ENCODE measurements at regions not wholly inside any gene's neighbourhood (a gene's known extent, or its start where the extent isn't known, plus 50 kb on each side); places are given as distances from the start of the nearest gene placed in this dataset.

- Histone ChIP-seq H3K27me3 (no peaks in the 10 kb centered on the region), H3K36me3 (no peaks in the 10 kb centered on the region), H3K4me1 (no peaks in the 10 kb centered on the region), H3K4me3 (no peak overlapping the region), H3K27ac (no peak overlapping the region), H3K9me3 (no peaks in the 10 kb centered on the region)
- intact Hi-C loops (cut with DNase I), result no loop called here
- no peak for ATAC-seq
- 75% methylated on average over 7 of the region's 7 CpGs for WGBS (ENCODE audit: insufficient coverage, low coverage, low lambda C conversion rate, missing lambda C conversion rate)
- DNase-seq, result no peak
- no peak for TF ChIP-seq POLR2A (IDR thresholded peaks at IDR 0.05)
- TF ChIP-seq CTCF (IDR thresholded peaks at IDR 0.05), result no peak
Measured at GRCh38 chr12:126397071-126397581, 1331.9 kb downstream of the AACS start.

- no peak overlapping the region for H3K27ac ChIP-seq
- DNase-seq, result no peak
- H3K4me1 ChIP-seq, result no peaks in the 10 kb centered on the region
- H3K4me3 ChIP-seq, result no peak overlapping the region
- no peaks in the 10 kb centered on the region for H3K27me3 ChIP-seq
- H3K36me3 ChIP-seq, result no peaks in the 10 kb centered on the region
- intact Hi-C loops (cut with DNase I), result no loop called here
- H3K9me3 ChIP-seq, result no peaks in the 10 kb centered on the region
- TF ChIP-seq CTCF (IDR thresholded peaks at IDR 0.05) (no peak), POLR2A (IDR thresholded peaks at IDR 0.05) (no peak)
- 50% methylated on average over 1 of the region's 1 CpG for WGBS (ENCODE audit: insufficient coverage, low coverage, low lambda C conversion rate, missing lambda C conversion rate)
- no peak for ATAC-seq
Measured at GRCh38 chr12:126397660-126398059, 1332.4 kb downstream of the AACS start.

- H3K27me3 ChIP-seq, result no peaks in the 10 kb centered on the region
- DNase-seq (no peak), ATAC-seq (no peak)
- intact Hi-C loops (cut with DNase I), result no loop called here
- no peak overlapping the region for H3K27ac ChIP-seq
- H3K9me3 ChIP-seq, result no peaks in the 10 kb centered on the region
- TF ChIP-seq CTCF (IDR thresholded peaks at IDR 0.05) (no peak), POLR2A (IDR thresholded peaks at IDR 0.05) (no peak)
- no peaks in the 10 kb centered on the region for H3K4me1 ChIP-seq
- no peak overlapping the region for H3K4me3 ChIP-seq
- H3K36me3 ChIP-seq, result no peaks in the 10 kb centered on the region
Measured at GRCh38 chr12:126400831-126401230, 1335.6 kb downstream of the AACS start.

GRCh38 chr12:126404293-126404881 lies 1339.2 kb downstream of the AACS start:
- H3K9me3 ChIP-seq, result no peaks in the 10 kb centered on the region
- no peaks in the 10 kb centered on the region for H3K4me1 ChIP-seq
- no peak overlapping the region for H3K4me3 ChIP-seq
- no peaks in the 10 kb centered on the region for H3K36me3 ChIP-seq
- 58% methylated on average over 5 of the region's 5 CpGs for WGBS (ENCODE audit: insufficient coverage, low coverage, low lambda C conversion rate, missing lambda C conversion rate)
- H3K27me3 ChIP-seq, result no peaks in the 10 kb centered on the region
- H3K27ac ChIP-seq, result no peak overlapping the region
- intact Hi-C loops (cut with DNase I), result no loop called here
- no peak for ATAC-seq
- DNase-seq, result no peak
- TF ChIP-seq POLR2A (IDR thresholded peaks at IDR 0.05), result no peak
- no peak for TF ChIP-seq CTCF (IDR thresholded peaks at IDR 0.05)

GRCh38 chr12:126418400-126418799 lies 1353.2 kb downstream of the AACS start:
- Histone ChIP-seq H3K27me3 (no peaks in the 10 kb centered on the region), H3K27ac (no peak overlapping the region), H3K4me3 (no peak overlapping the region), H3K4me1 (no peaks in the 10 kb centered on the region), H3K36me3 (no peaks in the 10 kb centered on the region), H3K9me3 (no peaks in the 10 kb centered on the region)
- 70% methylated on average over 5 of the region's 5 CpGs for WGBS (ENCODE audit: insufficient coverage, low coverage, low lambda C conversion rate, missing lambda C conversion rate)
- DNase-seq (no peak), ATAC-seq (no peak)
- intact Hi-C loops (cut with DNase I), result no loop called here
- TF ChIP-seq CTCF (IDR thresholded peaks at IDR 0.05) (no peak), POLR2A (IDR thresholded peaks at IDR 0.05) (no peak)
